Body of pancreas (tissue), 4 donors: ENCODE measurements at regions not wholly inside any gene's neighbourhood (a gene's known extent, or its start where the extent isn't known, plus 50 kb on each side); places are given as distances from the start of the nearest gene placed in this dataset.

Experiments used
- CTCF ChIP-seq, 7 experiments: fragments of 450-650 bp in 4 of 7; fragments of 200-600 bp in 3 of 7; sonication (generic) in 3 of 7; IDR thresholded peaks; one replicate each; pipeline ENCODE4 v1.5.1; 2016 to 2019; ENCODE audit warnings: antibody characterized with exemption in 7 of 7
- POLR2A ChIP-seq, 3 donors: fragments of 450-650 bp; IDR thresholded peaks; one replicate each; pipeline ENCODE4 v1.6.1; 2016; ENCODE audit warnings: antibody characterized with exemption in 3 of 3, mild to moderate bottlenecking in 2 of 3

GRCh38 chr3:70821602-70822001 is 509.2 kb upstream of the MDFIC2 start:
- no peak for TF ChIP-seq CTCF (IDR thresholded peaks at IDR 0.05)
- no peak for TF ChIP-seq POLR2A (IDR thresholded peaks at IDR 0.05)
